Nephron progenitor cell (in vitro differentiated cells): ENCODE measurements at regions not wholly inside any gene's neighbourhood (a gene's known extent, or its start where the extent isn't known, plus 50 kb on each side); places are given as distances from the start of the nearest gene placed in this dataset.

Experiments
- DNase-seq: peaks from one replicate; pipeline ENCODE4 v3.0.0; 2021
- H3K27ac Mint-ChIP-seq: 2 replicates; pipeline ENCODE4 v1.8.0; 2021; ENCODE audit warnings: mild to moderate bottlenecking, moderate library complexity, mixed read lengths
- H3K27me3 Mint-ChIP-seq: 2 replicates; pipeline ENCODE4 v1.8.0; 2021; ENCODE audit warnings: mild to moderate bottlenecking, low read depth, mixed read lengths; ENCODE audit not compliant: poor library complexity
- H3K36me3 Mint-ChIP-seq: 2 replicates; pipeline ENCODE4 v1.8.0; 2021; ENCODE audit warnings: low read depth, mixed read lengths
- H3K4me1 Mint-ChIP-seq: 2 replicates; pipeline ENCODE4 v1.8.0; 2021; ENCODE audit warnings: mixed read lengths
- H3K4me3 Mint-ChIP-seq: 2 replicates; pipeline ENCODE4 v1.8.0; 2021; ENCODE audit warnings: mild to moderate bottlenecking, moderate library complexity, mixed read lengths
- H3K9me3 Mint-ChIP-seq: 2 replicates; pipeline ENCODE4 v1.8.0; 2021; ENCODE audit warnings: mild to moderate bottlenecking, moderate library complexity, mixed read lengths
- CTCF ChIP-seq: fragments of 200-600 bp; sonication (generic); IDR thresholded peaks from 2 replicates; pipeline ENCODE4 v1.5.0; 2021; ENCODE audit warnings: antibody characterized with exemption

- H3K4me3 Mint-ChIP-seq = no peak overlapping the region
- no peak for TF ChIP-seq CTCF
- H3K36me3 Mint-ChIP-seq = no peaks in the 10 kb centered on the region
- no peak overlapping the region for H3K27ac Mint-ChIP-seq
- DNase-seq = no peak
- no peaks in the 10 kb centered on the region for H3K9me3 Mint-ChIP-seq
- H3K27me3 Mint-ChIP-seq = peaks cover 2% of the 10 kb centered on the region
- peaks cover 16% of the 10 kb centered on the region for H3K4me1 Mint-ChIP-seq
Observed at GRCh38 chr16:6946106-6946505, 386.5 kb upstream of the RBFOX1 start.

GRCh38 chr16:6940968-6941367 is 391.7 kb upstream of the RBFOX1 start:
- no peak for TF ChIP-seq CTCF
- no peaks in the 10 kb centered on the region for H3K9me3 Mint-ChIP-seq
- H3K27ac Mint-ChIP-seq = no peak overlapping the region
- DNase-seq = no peak
- H3K4me1 Mint-ChIP-seq = peaks cover 3% of the 10 kb centered on the region
- H3K27me3 Mint-ChIP-seq = peaks cover 2% of the 10 kb centered on the region
- H3K4me3 Mint-ChIP-seq = no peak overlapping the region
- no peaks in the 10 kb centered on the region for H3K36me3 Mint-ChIP-seq

GRCh38 chr16:6937641-6938040 is 395.0 kb upstream of the RBFOX1 start:
- H3K27ac Mint-ChIP-seq = no peak overlapping the region
- no peak overlapping the region for H3K4me3 Mint-ChIP-seq
- no peaks in the 10 kb centered on the region for H3K36me3 Mint-ChIP-seq
- peaks cover 4% of the 10 kb centered on the region for H3K9me3 Mint-ChIP-seq
- no peaks in the 10 kb centered on the region for H3K27me3 Mint-ChIP-seq
- no peaks in the 10 kb centered on the region for H3K4me1 Mint-ChIP-seq
- no peak for DNase-seq
- no peak for TF ChIP-seq CTCF

- Mint-ChIP-seq H3K27me3 (peaks cover 1% of the 10 kb centered on the region), H3K4me3 (no peak overlapping the region), H3K27ac (no peak overlapping the region), H3K36me3 (no peaks in the 10 kb centered on the region), H3K4me1 (peaks cover 3% of the 10 kb centered on the region), H3K9me3 (peaks cover 12% of the 10 kb centered on the region)
- no peak for DNase-seq
- no peak for TF ChIP-seq CTCF
Observed at GRCh38 chr16:6932871-6933385, 399.7 kb upstream of the RBFOX1 start.

GRCh38 chr16:6929868-6930267 is 402.8 kb upstream of the RBFOX1 start:
- no peak for DNase-seq
- peaks cover 3% of the 10 kb centered on the region for H3K27me3 Mint-ChIP-seq
- peaks cover 19% of the 10 kb centered on the region for H3K4me1 Mint-ChIP-seq
- no peak for TF ChIP-seq CTCF
- H3K36me3 Mint-ChIP-seq = no peaks in the 10 kb centered on the region
- peaks cover 12% of the 10 kb centered on the region for H3K9me3 Mint-ChIP-seq
- H3K4me3 Mint-ChIP-seq = no peak overlapping the region
- no peak overlapping the region for H3K27ac Mint-ChIP-seq

- Mint-ChIP-seq H3K36me3 (no peaks in the 10 kb centered on the region), H3K27me3 (peaks cover 12% of the 10 kb centered on the region), H3K4me1 (peaks cover 19% of the 10 kb centered on the region), H3K9me3 (peaks cover 5% of the 10 kb centered on the region), H3K4me3 (no peak overlapping the region), H3K27ac (no peak overlapping the region)
- no peak for TF ChIP-seq CTCF
- DNase-seq = no peak
Observed at GRCh38 chr16:6926762-6927161, 405.9 kb upstream of the RBFOX1 start.
